Activated T-cell treated with anti-CD3 and anti-CD28 coated beads, Interleukin-2, amount 50 U/mL, for 72 hours (primary cell): ENCODE measurements at regions not wholly inside any gene's neighbourhood (a gene's known extent, or its start where the extent isn't known, plus 50 kb on each side); places are given as distances from the start of the nearest gene placed in this dataset.

Experiments
- ATAC-seq, 2 donors: fragments of 150-1000 bp; cut with Tn5 transposase; replicated peaks in 1 of 2; 2 replicates each; pipeline ENCODE4 v1.10.0; 2021; ENCODE audit warnings: moderate library complexity in 2 of 2, mild to moderate bottlenecking in 1 of 2
- DNase-seq, 2 donors: peaks; one replicate each; pipeline ENCODE4 v3.0.0; 2021 to 2022; ENCODE audit warnings: mixed read lengths in 1 of 2
- H3K27ac Mint-ChIP-seq: one replicate; pipeline ENCODE4 v1.8.0; 2022; ENCODE audit warnings: mild to moderate bottlenecking, moderate library complexity, mixed read lengths
- H3K27me3 Mint-ChIP-seq: one replicate; pipeline ENCODE4 v1.8.0; 2022; ENCODE audit warnings: low read depth, mixed read lengths
- H3K36me3 Mint-ChIP-seq, 2 donors: one replicate each; pipeline ENCODE4 v1.8.0; 2022; ENCODE audit warnings: mixed read lengths in 2 of 2, mild to moderate bottlenecking in 1 of 2; ENCODE audit not compliant: insufficient read depth in 2 of 2
- H3K4me1 Mint-ChIP-seq: one replicate; pipeline ENCODE4 v1.8.0; 2022; ENCODE audit warnings: low read depth, mixed read lengths
- H3K4me3 Mint-ChIP-seq, 2 donors: one replicate each; pipeline ENCODE4 v1.8.0; 2022; ENCODE audit warnings: mild to moderate bottlenecking in 2 of 2, mixed read lengths in 2 of 2, moderate library complexity in 2 of 2
- H3K9me3 Mint-ChIP-seq, 2 donors: one replicate each; pipeline ENCODE4 v1.8.0; 2022; ENCODE audit warnings: mixed read lengths in 2 of 2

DNA sequence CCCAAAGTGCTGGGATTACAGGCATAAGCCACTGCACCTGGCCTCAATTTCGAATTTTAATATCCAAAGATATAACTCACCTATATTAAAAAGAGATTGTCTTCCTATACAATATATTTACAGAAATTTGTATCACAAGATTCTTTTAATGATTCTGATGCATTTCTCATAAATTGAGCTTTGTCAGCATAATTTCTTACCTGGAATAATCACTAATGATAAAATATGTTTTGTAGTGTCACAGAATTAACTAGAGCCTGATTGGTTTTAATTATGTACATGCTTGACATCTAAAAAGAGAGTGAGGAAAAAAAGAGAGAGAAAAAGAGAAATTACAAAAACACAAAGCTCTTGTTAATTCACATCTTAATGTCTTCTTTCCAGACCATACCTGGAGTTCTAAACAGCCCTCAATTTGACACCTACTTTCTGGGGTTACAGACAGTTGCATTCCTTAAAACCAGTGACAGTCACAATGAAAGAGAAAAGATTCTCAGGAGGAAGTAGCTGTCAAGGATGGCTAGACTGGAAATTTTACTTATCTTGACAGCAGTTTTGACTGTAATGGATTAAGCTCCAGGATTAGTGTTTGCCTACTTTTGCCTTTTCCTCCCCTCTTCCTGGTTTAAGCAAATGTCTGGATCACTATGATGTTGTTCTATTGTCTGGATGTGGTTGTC is 214.4 kb downstream of the SPRY2 start:
- DNase-seq = no peak
- no peaks in the 10 kb centered on the region for H3K27me3 Mint-ChIP-seq
- no peaks in the 10 kb centered on the region for H3K36me3 Mint-ChIP-seq
- no peaks in the 10 kb centered on the region for H3K9me3 Mint-ChIP-seq
- H3K4me3 Mint-ChIP-seq = no peak overlapping the region
- H3K4me1 Mint-ChIP-seq = no peaks in the 10 kb centered on the region
- no peak overlapping the region for H3K27ac Mint-ChIP-seq
- ATAC-seq = no peak

DNA sequence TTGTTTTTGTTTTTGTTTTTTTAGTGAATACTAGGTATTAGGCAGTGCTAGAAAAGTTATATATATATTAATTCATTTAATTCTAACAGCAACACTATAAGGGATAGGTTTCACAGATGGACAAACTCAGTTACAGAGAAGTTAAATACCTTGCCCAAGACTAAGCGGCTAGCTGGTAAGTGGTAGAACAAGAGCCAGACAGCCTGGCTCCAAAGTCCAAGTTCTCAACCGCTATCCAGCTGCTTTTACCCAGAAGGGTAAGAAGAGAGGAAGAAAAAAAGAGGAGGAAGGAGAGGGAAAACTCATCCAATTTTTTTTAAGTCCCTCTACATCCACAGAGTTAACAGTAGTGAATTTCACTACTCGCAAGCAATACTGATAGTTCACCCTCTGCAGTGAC is 217.0 kb downstream of the SPRY2 start:
- Mint-ChIP-seq H3K9me3 (no peaks in the 10 kb centered on the region), H3K27me3 (no peaks in the 10 kb centered on the region), H3K4me3 (no peak overlapping the region), H3K4me1 (no peaks in the 10 kb centered on the region), H3K36me3 (no peaks in the 10 kb centered on the region), H3K27ac (no peak overlapping the region)
- no peak for DNase-seq
- ATAC-seq = no peak

DNA sequence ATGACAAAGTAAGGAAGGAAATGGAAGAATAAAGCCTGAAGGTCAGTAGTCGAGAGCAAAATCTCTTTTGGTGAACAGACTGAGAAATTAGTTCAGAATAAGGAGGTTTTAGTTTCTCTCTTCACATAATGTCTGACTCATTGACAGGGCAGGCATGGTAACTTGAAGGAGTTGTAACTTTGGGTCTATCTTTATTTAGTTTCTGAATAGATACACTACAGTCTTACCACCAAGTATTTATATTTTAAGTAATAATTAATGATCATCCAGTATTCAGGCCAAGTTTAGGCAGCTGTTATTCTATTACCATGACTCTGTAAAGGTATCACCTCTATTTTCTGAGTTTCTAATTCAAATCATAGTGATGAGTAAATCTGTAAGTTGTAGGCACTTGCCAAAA is 219.9 kb downstream of the SPRY2 start:
- H3K27ac Mint-ChIP-seq = no peak overlapping the region
- H3K4me3 Mint-ChIP-seq = no peak overlapping the region
- H3K4me1 Mint-ChIP-seq = no peaks in the 10 kb centered on the region
- no peaks in the 10 kb centered on the region for H3K36me3 Mint-ChIP-seq
- DNase-seq = no peak
- H3K9me3 Mint-ChIP-seq = no peaks in the 10 kb centered on the region
- ATAC-seq = no peak
- H3K27me3 Mint-ChIP-seq = no peaks in the 10 kb centered on the region

- DNase-seq = no peak
- no peak overlapping the region for H3K4me3 Mint-ChIP-seq
- no peaks in the 10 kb centered on the region for H3K9me3 Mint-ChIP-seq
- no peaks in the 10 kb centered on the region for H3K27me3 Mint-ChIP-seq
- H3K36me3 Mint-ChIP-seq = no peaks in the 10 kb centered on the region
- no peak overlapping the region for H3K27ac Mint-ChIP-seq
- no peaks in the 10 kb centered on the region for H3K4me1 Mint-ChIP-seq
- no peak for ATAC-seq
These were observed 222.4 kb downstream of the SPRY2 start for GRCh38 chr13:80118506-80118905.

DNA sequence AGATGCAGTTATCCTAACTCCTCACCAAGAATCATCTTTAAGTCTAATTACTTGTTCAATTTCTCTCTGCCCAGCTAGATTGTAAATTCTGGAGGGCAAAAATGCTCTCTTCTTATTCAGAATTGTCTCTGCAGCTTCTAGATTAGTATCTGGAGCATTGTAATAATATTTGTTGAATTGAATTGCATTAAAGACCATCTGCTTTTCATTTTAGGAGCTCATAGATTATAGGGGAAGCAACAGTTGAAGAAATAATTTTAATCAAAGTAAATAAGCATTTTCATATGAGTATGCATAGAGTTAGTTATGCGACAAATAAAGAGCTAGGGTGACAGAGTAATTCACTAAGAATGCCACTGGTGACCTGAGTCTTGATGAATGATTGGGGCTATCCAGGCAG is 222.8 kb downstream of the SPRY2 start:
- ATAC-seq (no peak), DNase-seq (no peak)
- Mint-ChIP-seq H3K4me3 (no peak overlapping the region), H3K27me3 (no peaks in the 10 kb centered on the region), H3K27ac (peak overlapping the region; percentile 51), H3K9me3 (no peaks in the 10 kb centered on the region), H3K4me1 (no peaks in the 10 kb centered on the region), H3K36me3 (no peaks in the 10 kb centered on the region)

DNA sequence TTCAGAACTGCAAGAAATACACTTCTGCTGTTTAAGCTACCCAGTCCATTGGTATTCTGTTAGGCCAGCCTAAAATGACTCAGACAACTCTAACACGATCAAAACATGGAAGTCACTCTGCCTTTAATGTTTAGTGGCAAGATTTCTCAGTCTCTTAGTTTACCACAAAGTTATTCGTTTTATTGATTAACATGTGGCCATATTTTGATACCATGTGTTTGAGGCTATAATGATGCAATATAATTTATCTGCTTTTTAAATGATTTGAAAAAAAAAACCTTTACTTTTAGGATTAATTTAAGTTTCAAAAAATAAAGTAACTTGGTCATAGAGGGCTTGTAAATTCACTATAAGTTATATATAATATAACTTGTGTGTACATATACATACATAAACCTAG is 223.4 kb downstream of the SPRY2 start:
- Mint-ChIP-seq H3K4me1 (no peaks in the 10 kb centered on the region), H3K36me3 (no peaks in the 10 kb centered on the region), H3K27ac (no peak overlapping the region), H3K4me3 (no peak overlapping the region), H3K27me3 (no peaks in the 10 kb centered on the region), H3K9me3 (no peaks in the 10 kb centered on the region)
- no peak for ATAC-seq
- no peak for DNase-seq

GRCh38 chr13:80116107-80116506 is 224.8 kb downstream of the SPRY2 start:
- Mint-ChIP-seq H3K27ac (no peak overlapping the region), H3K27me3 (no peaks in the 10 kb centered on the region), H3K36me3 (no peaks in the 10 kb centered on the region), H3K4me3 (no peak overlapping the region), H3K4me1 (no peaks in the 10 kb centered on the region), H3K9me3 (no peaks in the 10 kb centered on the region)
- DNase-seq = no peak
- no peak for ATAC-seq

GRCh38 chr13:80115616-80116015 is 225.3 kb downstream of the SPRY2 start:
- Mint-ChIP-seq H3K27me3 (no peaks in the 10 kb centered on the region), H3K4me1 (no peaks in the 10 kb centered on the region), H3K36me3 (no peaks in the 10 kb centered on the region), H3K27ac (no peak overlapping the region), H3K4me3 (no peak overlapping the region), H3K9me3 (no peaks in the 10 kb centered on the region)
- ATAC-seq (no peak), DNase-seq (no peak)

GRCh38 chr13:80113714-80114454 is 227.0 kb downstream of the SPRY2 start:
- H3K4me3 Mint-ChIP-seq = no peak overlapping the region

DNA sequence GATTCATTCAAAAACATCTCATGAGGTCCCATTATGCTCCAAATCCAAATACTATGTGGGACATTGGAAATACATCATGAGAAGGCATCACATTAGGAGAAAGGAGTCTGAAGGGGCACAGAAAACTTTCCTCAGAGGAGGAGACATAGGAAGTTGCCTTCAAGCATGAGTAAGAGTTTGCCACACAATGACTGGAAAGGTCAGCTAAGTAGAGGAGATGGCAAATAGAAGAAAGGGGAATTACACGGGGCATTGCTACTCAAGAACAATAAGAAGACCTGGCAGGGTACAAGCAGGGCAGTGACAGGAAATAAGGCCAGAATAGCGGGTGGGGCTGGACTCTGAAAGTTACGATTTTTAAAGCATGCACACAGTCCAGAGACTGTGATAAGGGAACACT is 231.6 kb downstream of the SPRY2 start:
- Mint-ChIP-seq H3K4me3 (no peak overlapping the region), H3K9me3 (peaks cover 1 to 2% of the 10 kb centered on the region in 2 donors), H3K36me3 (no peaks in the 10 kb centered on the region), H3K4me1 (no peaks in the 10 kb centered on the region), H3K27me3 (no peaks in the 10 kb centered on the region), H3K27ac (no peak overlapping the region)
- DNase-seq (no peak), ATAC-seq (no peak)

More at GRCh38 chr13:80113714-80114454, 227.0 kb downstream of the SPRY2 start:
- DNase-seq (no peak), ATAC-seq (peak; percentile 39 to 45)
- no peaks in the 10 kb centered on the region for H3K9me3 Mint-ChIP-seq
- no peaks in the 10 kb centered on the region for H3K4me1 Mint-ChIP-seq
- H3K36me3 Mint-ChIP-seq = no peaks in the 10 kb centered on the region
- H3K27me3 Mint-ChIP-seq = no peaks in the 10 kb centered on the region
- no peak overlapping the region for H3K27ac Mint-ChIP-seq

DNA sequence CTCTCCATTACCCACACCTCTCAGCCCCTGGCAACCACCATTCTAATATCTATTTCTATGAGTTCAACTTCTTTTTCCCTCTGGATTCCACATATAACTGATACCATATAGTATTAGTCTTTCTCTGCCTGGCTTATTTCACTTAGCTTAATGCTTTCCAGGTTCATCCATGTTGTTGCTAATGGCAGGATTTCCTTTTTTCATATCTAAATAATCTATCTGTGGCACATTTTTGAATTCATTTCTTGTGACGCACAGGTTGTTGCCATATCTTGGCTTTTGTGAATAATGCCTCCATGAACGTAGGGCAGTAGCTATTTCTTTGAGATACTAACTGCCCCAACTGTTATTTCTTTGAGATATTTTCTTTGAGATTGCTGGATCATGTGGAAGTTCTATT is 235.6 kb downstream of the SPRY2 start:
- DNase-seq = no peak
- H3K9me3 Mint-ChIP-seq = peaks cover 1 to 2% of the 10 kb centered on the region in 2 donors
- no peaks in the 10 kb centered on the region for H3K27me3 Mint-ChIP-seq
- no peak overlapping the region for H3K4me3 Mint-ChIP-seq
- ATAC-seq = no peak
- no peaks in the 10 kb centered on the region for H3K36me3 Mint-ChIP-seq
- no peak overlapping the region for H3K27ac Mint-ChIP-seq
- H3K4me1 Mint-ChIP-seq = no peaks in the 10 kb centered on the region

DNA sequence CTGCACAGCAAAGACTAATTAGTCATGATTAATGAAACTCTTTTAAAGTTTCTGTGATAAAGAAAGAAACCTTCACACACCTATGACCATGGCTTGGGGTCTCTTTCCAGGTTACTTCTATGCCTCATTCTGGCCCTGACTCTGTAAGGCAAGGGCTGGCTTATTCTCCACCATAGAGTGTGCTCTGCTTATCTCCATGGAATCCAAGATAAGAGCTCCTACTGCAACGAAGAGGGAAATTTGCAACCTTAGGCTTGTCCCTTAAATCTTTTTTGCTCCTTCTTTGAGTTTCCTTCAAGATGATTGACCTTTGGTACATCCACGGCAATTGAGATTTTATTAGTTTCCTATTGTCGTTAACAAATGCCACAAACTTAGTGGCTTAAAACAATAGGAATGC is 239.9 kb downstream of the SPRY2 start:
- no peak for DNase-seq
- Mint-ChIP-seq H3K9me3 (no peaks in the 10 kb centered on the region), H3K4me1 (no peaks in the 10 kb centered on the region), H3K4me3 (no peak overlapping the region), H3K36me3 (no peaks in the 10 kb centered on the region), H3K27me3 (no peaks in the 10 kb centered on the region), H3K27ac (no peak overlapping the region)
- no peak for ATAC-seq

DNA sequence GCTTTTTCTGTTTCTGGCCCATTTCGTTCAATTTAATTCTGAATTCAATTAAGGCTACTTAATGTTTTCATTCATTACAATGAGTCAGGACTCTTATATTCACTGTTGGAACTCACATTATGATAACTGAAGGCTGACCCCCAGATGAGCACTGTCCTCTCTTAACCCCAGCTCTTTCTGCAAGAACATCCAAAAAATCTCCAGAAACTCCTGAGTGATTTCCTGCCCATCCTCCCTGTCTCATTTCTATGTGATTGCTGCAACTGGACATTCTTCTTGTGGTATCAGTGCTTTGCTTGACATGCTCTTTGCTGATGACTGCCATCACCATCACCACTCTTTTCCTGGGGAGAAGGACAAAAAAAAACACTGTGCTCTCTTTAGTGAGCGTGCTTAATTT is 240.3 kb downstream of the SPRY2 start:
- H3K36me3 Mint-ChIP-seq = no peaks in the 10 kb centered on the region
- ATAC-seq = no peak
- H3K27me3 Mint-ChIP-seq = no peaks in the 10 kb centered on the region
- no peaks in the 10 kb centered on the region for H3K9me3 Mint-ChIP-seq
- H3K27ac Mint-ChIP-seq = no peak overlapping the region
- H3K4me1 Mint-ChIP-seq = no peaks in the 10 kb centered on the region
- no peak overlapping the region for H3K4me3 Mint-ChIP-seq
- DNase-seq = no peak

GRCh38 chr13:80097561-80097960 is 243.4 kb downstream of the SPRY2 start:
- no peaks in the 10 kb centered on the region for H3K4me1 Mint-ChIP-seq
- H3K27me3 Mint-ChIP-seq = no peaks in the 10 kb centered on the region
- ATAC-seq = no peak
- H3K27ac Mint-ChIP-seq = no peak overlapping the region
- H3K9me3 Mint-ChIP-seq = no peaks in the 10 kb centered on the region
- no peak overlapping the region for H3K4me3 Mint-ChIP-seq
- no peaks in the 10 kb centered on the region for H3K36me3 Mint-ChIP-seq
- DNase-seq = no peak
